GM21367 (cell line): ENCODE measurements at regions not wholly inside any gene's neighbourhood (a gene's known extent, or its start where the extent isn't known, plus 50 kb on each side); places are given as distances from the start of the nearest gene placed in this dataset.
"Not testable (repeated sequence)": the region's sequence is repeated elsewhere in the genome, so short reads cannot be mapped to it uniquely, and the experiment has no call there.

Experiments
- ATAC-seq: cut with Tn5 transposase; IDR thresholded peaks from one replicate; pipeline ENCODE4 v1.9.1; 2021; ENCODE audit not compliant: unreplicated experiment

DNA sequence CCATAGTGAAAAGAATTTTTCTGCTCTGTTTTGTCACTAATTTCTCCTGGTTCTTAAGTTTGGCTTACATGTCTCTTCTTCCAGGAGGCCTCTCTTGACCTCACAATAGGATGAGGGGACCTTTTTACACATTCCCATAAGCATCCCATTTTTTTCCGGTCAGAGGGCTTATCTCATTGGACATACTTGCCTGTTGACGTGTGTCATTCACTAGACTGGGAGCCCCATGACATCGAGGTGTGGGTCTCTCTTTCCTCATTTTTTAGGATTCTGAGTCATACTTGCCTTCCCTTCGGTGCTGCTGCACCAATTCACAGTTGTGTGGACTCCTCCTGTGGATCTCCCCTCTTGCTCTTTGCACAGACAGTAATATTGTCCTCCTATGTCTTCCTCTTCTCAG lies 601.8 kb downstream of the GATA3 start:
- ATAC-seq, result no peak

DNA sequence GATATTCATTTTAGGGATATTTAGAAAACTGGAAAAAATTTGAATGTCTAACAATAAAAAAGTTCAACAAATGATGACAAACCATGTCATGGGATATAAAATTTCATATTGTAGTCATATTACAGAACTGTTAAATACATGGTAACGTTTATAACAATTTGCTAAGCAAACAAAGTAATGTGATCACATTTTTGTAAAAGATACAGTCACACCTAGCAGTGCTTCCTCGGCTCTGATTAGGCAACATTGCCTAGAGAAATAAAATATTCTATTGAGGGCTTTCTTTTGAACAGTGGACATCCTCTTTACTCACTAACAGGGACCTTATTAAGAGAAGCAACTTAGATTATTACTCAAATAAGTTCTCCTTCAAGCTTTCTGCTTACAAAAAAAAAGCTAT lies 605.5 kb downstream of the GATA3 start:
- no peak for ATAC-seq

DNA sequence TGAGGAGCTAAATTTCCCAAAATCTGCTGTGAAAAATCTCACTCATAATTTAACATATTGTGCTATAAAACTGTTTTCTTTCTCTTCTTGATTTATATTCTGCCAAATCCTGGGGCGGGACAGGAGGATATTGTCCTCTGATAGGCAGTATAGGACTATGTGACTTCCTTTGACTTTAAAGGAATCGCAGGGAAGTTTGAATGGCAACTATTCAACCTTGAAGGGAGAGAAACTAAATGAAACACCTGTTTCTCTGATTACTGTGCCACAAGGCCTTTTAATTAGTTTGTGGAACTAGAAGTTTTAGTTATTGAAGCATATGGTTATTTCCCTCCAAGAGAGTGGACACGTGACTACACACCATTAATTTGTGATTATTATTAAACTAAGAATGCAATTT lies 607.4 kb downstream of the GATA3 start:
- ATAC-seq, result no peak

DNA sequence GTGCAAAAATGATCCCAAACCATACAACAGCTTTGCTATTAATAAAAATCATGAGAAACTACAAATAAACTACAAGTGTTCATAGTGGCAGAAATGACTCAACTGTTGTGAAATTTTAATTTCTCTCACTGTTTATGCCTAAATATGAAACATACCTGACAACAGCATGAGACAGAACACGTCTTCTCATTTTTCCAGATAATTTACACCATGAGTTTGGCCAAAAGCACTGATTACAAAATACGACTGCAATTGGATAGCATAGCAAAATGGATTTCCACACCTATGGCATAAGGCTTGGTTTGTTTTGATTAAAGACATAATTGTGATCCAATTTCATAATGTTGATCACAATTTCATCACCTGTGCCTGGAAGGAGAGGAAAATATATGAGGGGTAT lies 608.6 kb downstream of the GATA3 start:
- ATAC-seq, result no peak

GRCh38 chr10:8665322-8665721 lies 610.8 kb downstream of the GATA3 start:
- ATAC-seq, result no peak

GRCh38 chr10:8670461-8670860 lies 616.0 kb downstream of the GATA3 start:
- ATAC-seq, result no peak

- no peak for ATAC-seq
Observed at GRCh38 chr10:8674230-8674629, 619.7 kb downstream of the GATA3 start.

GRCh38 chr10:8677642-8678041 lies 623.2 kb downstream of the GATA3 start:
- no peak for ATAC-seq

GRCh38 chr10:8684916-8685315 lies 630.4 kb downstream of the GATA3 start:
- ATAC-seq, result not testable (repeated sequence)

- ATAC-seq, result no peak
Observed at GRCh38 chr10:8688881-8689280, 634.4 kb downstream of the GATA3 start.

DNA sequence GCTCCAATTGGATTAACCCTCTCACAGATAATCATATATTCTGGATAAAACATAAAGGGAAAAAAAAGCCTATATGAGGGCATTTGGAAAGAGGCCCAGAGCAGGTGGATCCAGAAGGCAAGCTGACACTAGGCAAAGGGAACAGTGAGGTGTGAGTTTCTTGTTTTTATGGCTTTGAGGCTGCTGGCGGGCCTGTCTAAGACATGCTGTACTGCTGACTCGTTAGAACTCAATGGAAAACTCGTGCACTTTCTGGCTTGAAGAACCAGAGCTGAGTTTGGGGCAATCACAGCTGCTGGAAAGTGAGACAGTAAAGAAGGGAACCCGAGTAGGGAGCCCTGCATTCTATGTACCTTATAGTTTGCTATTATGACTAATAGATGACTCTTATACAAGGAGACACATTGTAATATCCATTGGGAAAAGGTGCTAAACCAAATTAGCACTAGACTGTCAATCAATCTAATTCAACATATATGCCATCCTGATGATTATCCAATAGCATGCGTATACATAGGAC lies 637.1 kb downstream of the GATA3 start:
- no peak for ATAC-seq

GRCh38 chr10:8693635-8694034 lies 639.1 kb downstream of the GATA3 start:
- ATAC-seq, result not testable (repeated sequence)

DNA sequence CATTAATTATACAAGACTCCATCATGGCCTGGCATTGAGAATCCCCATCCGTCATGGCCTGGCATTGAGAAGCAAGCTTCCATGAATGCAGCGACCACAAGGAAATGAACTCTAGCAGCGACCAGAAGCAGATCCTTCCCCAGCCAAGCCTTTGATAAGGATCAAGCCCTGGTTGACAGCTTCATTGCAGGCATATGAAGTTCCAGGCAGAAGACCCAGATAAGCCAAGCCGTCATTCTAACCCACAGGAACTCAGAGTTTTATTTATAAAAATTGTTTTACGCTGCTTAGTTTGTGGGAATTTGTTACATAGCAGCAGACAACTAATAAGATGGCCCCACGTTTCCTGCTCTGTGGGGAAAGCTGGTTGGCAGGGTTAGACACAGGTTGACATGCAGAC lies 642.3 kb downstream of the GATA3 start:
- ATAC-seq, result no peak

DNA sequence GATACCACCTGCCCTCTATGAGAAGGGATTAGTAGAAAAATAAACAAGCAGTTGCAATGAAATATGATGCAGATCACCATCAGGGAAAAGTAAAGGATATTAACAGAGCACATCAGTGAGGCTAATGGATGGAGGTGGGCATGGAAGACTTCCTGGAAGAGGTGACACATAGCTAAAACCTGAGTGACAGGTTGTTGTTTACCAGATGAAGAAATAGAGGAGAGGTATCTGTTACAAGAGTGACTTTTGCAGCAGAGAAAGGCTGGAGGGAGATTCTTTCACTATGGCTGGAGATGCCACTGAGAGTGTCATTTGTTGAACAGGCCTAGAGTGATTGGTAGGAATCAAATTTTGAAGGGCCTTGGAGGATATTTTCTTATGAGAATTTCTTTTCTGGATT lies 646.2 kb downstream of the GATA3 start:
- no peak for ATAC-seq

- no peak for ATAC-seq
Observed at GRCh38 chr10:8702181-8702580, 647.7 kb downstream of the GATA3 start.

- ATAC-seq, result no peak
Observed at GRCh38 chr10:8705415-8705814, 650.9 kb downstream of the GATA3 start.

DNA sequence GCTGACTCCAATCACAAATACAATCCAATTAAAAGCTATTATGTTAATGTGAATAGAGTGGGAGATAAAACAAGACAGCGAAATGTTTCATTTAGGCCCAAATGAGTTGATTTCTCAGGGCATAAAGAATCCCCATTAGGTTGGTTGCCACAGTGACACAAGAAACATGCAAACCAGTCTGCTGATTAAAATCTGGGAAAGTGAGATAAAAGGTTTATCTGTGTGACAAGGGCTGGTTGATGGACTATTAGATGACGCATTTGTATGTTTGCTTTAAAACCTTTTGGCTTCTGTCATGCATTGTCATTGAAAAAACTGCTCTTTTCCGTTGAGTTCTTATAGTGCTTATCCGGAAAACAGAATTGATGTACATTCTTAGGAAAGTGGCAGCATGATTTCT lies 658.2 kb downstream of the GATA3 start:
- ATAC-seq, result no peak

GRCh38 chr10:8719971-8720370 lies 665.5 kb downstream of the GATA3 start:
- no peak for ATAC-seq

DNA sequence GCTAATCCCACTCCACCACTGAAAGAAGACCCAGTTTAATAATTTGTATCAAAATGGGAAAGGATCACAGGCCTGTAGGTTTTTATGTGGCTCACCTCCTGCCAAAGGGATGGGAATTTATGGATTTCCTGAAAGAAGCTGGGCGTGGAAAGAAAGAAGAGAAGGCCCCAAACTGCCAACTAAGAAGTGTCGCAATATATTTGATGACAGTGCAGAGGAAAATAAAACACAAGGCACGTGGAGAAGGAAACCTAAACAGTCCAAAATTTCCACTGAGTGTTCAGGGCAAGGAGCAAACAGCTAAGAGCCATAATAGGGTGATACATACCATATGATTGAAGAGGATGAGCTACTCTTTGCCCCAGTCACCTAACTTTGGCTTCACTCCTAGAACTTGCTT lies 667.2 kb downstream of the GATA3 start:
- ATAC-seq, result no peak

GRCh38 chr10:8722835-8723234 lies 668.3 kb downstream of the GATA3 start:
- ATAC-seq, result no peak

DNA sequence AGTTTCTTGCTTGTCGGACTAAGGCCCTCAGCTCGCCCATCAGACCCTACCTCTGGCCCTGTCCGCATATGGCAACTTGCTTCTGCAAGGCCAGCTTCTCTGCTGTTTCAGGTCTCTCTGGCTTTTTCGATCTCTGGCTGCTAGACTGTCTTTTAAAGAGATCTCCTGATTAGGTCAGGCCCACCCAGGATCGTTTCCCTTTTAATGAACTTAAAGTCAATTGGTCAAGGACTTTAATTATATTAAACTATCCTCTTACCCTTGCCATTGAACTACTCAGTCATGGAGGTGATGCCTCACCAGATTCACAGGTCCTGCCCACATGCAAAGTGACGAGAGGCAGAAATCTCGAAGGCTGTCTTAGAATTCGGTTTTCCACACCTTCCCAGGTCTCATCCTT lies 670.9 kb downstream of the GATA3 start:
- ATAC-seq, result no peak

- no peak for ATAC-seq
Observed at GRCh38 chr10:8726084-8726778, 671.7 kb downstream of the GATA3 start.

- no peak for ATAC-seq
Observed at GRCh38 chr10:8726779-8727084, 672.2 kb downstream of the GATA3 start.
